Kidney epithelial cell (primary cell): ENCODE measurements at regions not wholly inside any gene's neighbourhood (a gene's known extent, or its start where the extent isn't known, plus 50 kb on each side); places are given as distances from the start of the nearest gene placed in this dataset.

Source experiments
- DNase-seq: peaks from one replicate; pipeline ENCODE4 v3.0.0-alpha.2; 2010; ENCODE audit warnings: low read depth
- H3K27me3 ChIP-seq: 2 replicates; pipeline ENCODE4 v1.6.0; 2011; ENCODE audit warnings: low read length; ENCODE audit not compliant: control insufficient read depth, insufficient read depth
- H3K36me3 ChIP-seq: 2 replicates; pipeline ENCODE4 v1.5.1; 2011; ENCODE audit warnings: low read length; ENCODE audit not compliant: control insufficient read depth, insufficient read depth
- H3K4me3 ChIP-seq: 2 replicates; pipeline ENCODE4 v1.5.1; 2011; ENCODE audit warnings: low read depth, mild to moderate bottlenecking, control low read depth, low read length
- CTCF ChIP-seq: IDR thresholded peaks from 2 replicates; pipeline ENCODE4 v1.5.1; 2011; ENCODE audit warnings: mild to moderate bottlenecking, moderate library complexity, low read length, control low read depth, inconsistent platforms; ENCODE audit not compliant: insufficient read depth, poor library complexity, severe bottlenecking

GRCh38 chr3:148034353-148034752, 625.2 kb downstream of the ZIC1 start:
- no peaks in the 10 kb centered on the region for H3K36me3 ChIP-seq
- no peak for TF ChIP-seq CTCF
- H3K4me3 ChIP-seq: no peak overlapping the region
- no peak for DNase-seq
- no peaks in the 10 kb centered on the region for H3K27me3 ChIP-seq

- Histone ChIP-seq H3K36me3 (no peaks in the 10 kb centered on the region), H3K27me3 (no peaks in the 10 kb centered on the region), H3K4me3 (no peak overlapping the region)
- TF ChIP-seq CTCF: no peak
- DNase-seq: peak; percentile 34
Measured at GRCh38 chr3:148036331-148036876, 627.2 kb downstream of the ZIC1 start.

DNA sequence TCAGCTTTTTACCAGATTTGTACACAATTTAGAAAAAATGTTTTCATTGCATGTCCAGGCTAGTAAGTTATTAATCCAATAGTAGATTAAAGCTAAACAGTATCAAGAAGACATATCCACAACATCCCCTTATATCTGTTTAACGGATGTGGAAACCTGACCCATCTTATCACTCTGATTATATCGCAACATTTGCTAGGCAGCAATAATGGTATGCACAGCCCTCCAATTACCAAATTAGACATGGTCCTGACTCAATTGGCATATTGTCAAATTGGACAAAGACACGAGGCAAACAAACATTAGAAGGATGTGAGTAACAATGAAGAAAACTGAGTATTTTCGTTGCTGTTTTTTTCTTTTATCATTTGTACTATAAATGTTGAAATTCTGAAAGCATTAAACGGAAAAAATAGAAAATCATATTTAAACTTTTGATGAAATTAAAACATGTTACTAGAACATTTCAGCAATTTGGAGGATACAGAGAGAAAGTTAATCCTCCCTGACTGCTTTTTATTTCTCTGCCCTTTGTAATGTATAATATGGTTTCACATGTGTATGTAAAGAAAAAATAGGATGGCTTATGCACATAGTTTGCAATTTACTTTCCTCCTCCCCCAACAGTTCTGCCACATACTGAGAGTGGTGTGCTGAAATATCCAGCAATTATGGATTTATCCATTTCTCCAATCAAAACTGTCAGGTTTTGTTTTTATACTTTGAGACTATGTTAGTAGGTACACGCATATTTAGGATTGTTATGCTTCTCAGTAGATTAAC, 633.7 kb downstream of the ZIC1 start:
- no peaks in the 10 kb centered on the region for H3K36me3 ChIP-seq
- no peak overlapping the region for H3K4me3 ChIP-seq
- no peak for TF ChIP-seq CTCF
- no peaks in the 10 kb centered on the region for H3K27me3 ChIP-seq
- DNase-seq: no peak

- H3K4me3 ChIP-seq: no peak overlapping the region
- H3K36me3 ChIP-seq: no peaks in the 10 kb centered on the region
- TF ChIP-seq CTCF: no peak
- no peak for DNase-seq
- no peaks in the 10 kb centered on the region for H3K27me3 ChIP-seq
Measured at GRCh38 chr3:148044151-148044550, 635.0 kb downstream of the ZIC1 start.

DNA sequence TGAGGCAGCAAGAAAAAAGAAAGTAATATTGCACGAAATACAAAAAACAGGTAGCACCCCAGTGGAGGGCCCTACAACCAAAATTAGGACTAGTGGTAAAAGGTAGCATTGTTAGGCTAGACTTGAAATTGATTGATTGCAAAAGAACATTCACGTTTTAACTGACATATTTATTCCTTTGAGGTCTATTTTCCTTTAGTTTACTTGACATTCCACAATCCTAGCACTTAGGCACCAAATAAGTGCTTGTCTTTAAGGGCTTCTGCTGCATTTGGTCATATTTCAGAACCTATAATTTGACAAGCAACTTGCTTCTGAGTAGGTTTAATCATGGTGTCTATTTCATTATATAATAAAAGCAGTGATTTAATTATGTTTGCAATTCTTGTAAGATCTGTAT, 642.7 kb upstream of the AGTR1 start:
- Histone ChIP-seq H3K27me3 (no peaks in the 10 kb centered on the region), H3K4me3 (no peak overlapping the region), H3K36me3 (no peaks in the 10 kb centered on the region)
- no peak for DNase-seq
- no peak for TF ChIP-seq CTCF

DNA sequence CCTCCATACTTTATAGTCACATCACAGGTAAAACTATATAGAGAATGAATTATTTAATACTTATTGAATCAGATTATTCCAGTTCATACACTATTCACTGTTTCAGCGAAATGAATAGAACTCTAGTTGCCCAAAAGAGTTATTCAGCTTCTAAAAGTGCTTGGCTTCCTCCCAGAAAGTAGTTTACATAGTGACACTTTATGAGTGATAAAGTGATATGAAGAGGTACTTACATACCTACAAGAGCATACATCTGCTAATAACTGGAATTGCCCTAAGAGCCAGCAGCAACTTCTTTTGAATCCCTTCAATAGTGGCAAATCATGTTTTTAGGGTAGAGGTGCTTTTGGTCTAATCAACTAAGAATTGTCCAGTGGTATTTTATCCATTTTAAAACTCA, 635.1 kb upstream of the AGTR1 start:
- DNase-seq: no peak
- no peak for TF ChIP-seq CTCF
- no peaks in the 10 kb centered on the region for H3K27me3 ChIP-seq
- no peak overlapping the region for H3K4me3 ChIP-seq
- no peaks in the 10 kb centered on the region for H3K36me3 ChIP-seq
